ENCODE measurements at regions not wholly inside any gene's neighbourhood (a gene's known extent, or its start where the extent isn't known, plus 50 kb on each side); places are given as distances from the start of the nearest gene placed in this dataset.

GRCh38 chr6:66993272-66993671, 1286.2 kb upstream of the EYS start:
- no peak for DNase-seq

GRCh38 chr6:66992660-66993059, 1285.6 kb upstream of the EYS start:
- DNase-seq, result no peak

GRCh38 chr6:66986940-66987339, 1279.9 kb upstream of the EYS start:
- no peak for DNase-seq

GRCh38 chr6:66985816-66986215, 1278.8 kb upstream of the EYS start:
- DNase-seq, result no peak

- DNase-seq, result no peak
These were observed 1263.3 kb upstream of the EYS start for GRCh38 chr6:66970373-66970772.

GRCh38 chr6:66965227-66965626, 1258.2 kb upstream of the EYS start:
- DNase-seq, result no peak

GRCh38 chr6:66964216-66964615, 1257.2 kb upstream of the EYS start:
- DNase-seq, result no peak

GRCh38 chr6:66962082-66962481, 1255.1 kb upstream of the EYS start:
- DNase-seq, result no peak

GRCh38 chr6:66961191-66961590, 1254.2 kb upstream of the EYS start:
- no peak for DNase-seq

- no peak for DNase-seq
These were observed 1242.2 kb upstream of the EYS start for GRCh38 chr6:66949191-66949661.

- no peak for DNase-seq
These were observed 1241.1 kb upstream of the EYS start for GRCh38 chr6:66948106-66948505.

GRCh38 chr6:66940003-66940402, 1233.0 kb upstream of the EYS start:
- DNase-seq, result peak; percentile 75

- DNase-seq, result no peak
These were observed 1230.2 kb upstream of the EYS start for GRCh38 chr6:66937180-66937579.

GRCh38 chr6:66935612-66936011, 1228.6 kb upstream of the EYS start:
- DNase-seq, result no peak

GRCh38 chr6:66931787-66932186, 1224.8 kb upstream of the EYS start:
- no peak for DNase-seq

- no peak for DNase-seq
These were observed 1223.7 kb upstream of the EYS start for GRCh38 chr6:66930559-66931290.

- no peak for DNase-seq
These were observed 1219.0 kb upstream of the EYS start for GRCh38 chr6:66926060-66926459.

GRCh38 chr6:66913657-66914056, 1206.6 kb upstream of the EYS start:
- DNase-seq, result no peak

- no peak for DNase-seq
These were observed 1195.4 kb upstream of the EYS start for GRCh38 chr6:66902457-66902856.

GRCh38 chr6:66900133-66901083, 1193.4 kb upstream of the EYS start:
- DNase-seq, result no peak

GRCh38 chr6:66897576-66897975, 1190.5 kb upstream of the EYS start:
- DNase-seq, result no peak

GRCh38 chr6:66896415-66896814, 1189.4 kb upstream of the EYS start:
- no peak for DNase-seq

GRCh38 chr6:66883453-66883852, 1176.4 kb upstream of the EYS start:
- no peak for DNase-seq

- DNase-seq, result no peak
These were observed 1159.8 kb upstream of the EYS start for GRCh38 chr6:66866801-66867200.
